ENCODE measurements at regions not wholly inside any gene's neighbourhood (a gene's known extent, or its start where the extent isn't known, plus 50 kb on each side); places are given as distances from the start of the nearest gene placed in this dataset.

- no peak overlapping the region for H3K4me3 ChIP-seq (ENCODE audit: low read depth in 1 of 2, low read length in 2 of 2)
- peaks cover 66% of the 10 kb centered on the region for H3K27me3 ChIP-seq (ENCODE audit: insufficient read depth, low read length, poor library complexity)
- no peaks in the 10 kb centered on the region for H3K4me1 ChIP-seq (ENCODE audit: insufficient read depth, low read length)
- TF ChIP-seq EZH2 (IDR thresholded peaks at IDR 0.05; ENCODE audit: borderline replicate concordance, low read depth, low read length, severe bottlenecking) = no peak
- H3K9me3 ChIP-seq (ENCODE audit: insufficient read depth, low read length, severe bottlenecking) = no peaks in the 10 kb centered on the region
- no peaks in the 10 kb centered on the region for H3K36me3 ChIP-seq (ENCODE audit: insufficient read depth, low read length)
- H4K20me1 ChIP-seq (ENCODE audit: insufficient read depth, low read length) = no peaks in the 10 kb centered on the region
- H3K79me2 ChIP-seq (ENCODE audit: insufficient read depth, low read length) = no peaks in the 10 kb centered on the region
- ATAC-seq (ENCODE audit: insufficient read depth, low read depth) (no peak), DNase-seq (no peak)
- H3K27ac ChIP-seq (ENCODE audit: low read length) = no peak overlapping the region
- no peak overlapping the region for H3K9ac ChIP-seq (ENCODE audit: low read depth, low read length)
- H3K4me2 ChIP-seq (ENCODE audit: insufficient read depth, low read length) = no peak overlapping the region
- no peak overlapping the region for H2AFZ ChIP-seq (ENCODE audit: low read depth, low read length)
Observed at GRCh38 chr2:200725596-200725995, 86.1 kb upstream of the BZW1 start.

GRCh38 chr2:200728630-200729029 is 83.1 kb upstream of the BZW1 start:
- Histone ChIP-seq H2AFZ (ENCODE audit: low read depth, low read length) (no peak overlapping the region), H3K36me3 (ENCODE audit: insufficient read depth, low read length) (no peaks in the 10 kb centered on the region), H3K27me3 (ENCODE audit: insufficient read depth, low read length, poor library complexity) (peaks cover 62% of the 10 kb centered on the region), H3K4me2 (ENCODE audit: insufficient read depth, low read length) (no peak overlapping the region), H3K4me3 (ENCODE audit: low read depth in 1 of 2, low read length in 2 of 2) (no peak overlapping the region), H3K9me3 (ENCODE audit: insufficient read depth, low read length, severe bottlenecking) (no peaks in the 10 kb centered on the region), H4K20me1 (ENCODE audit: insufficient read depth, low read length) (no peaks in the 10 kb centered on the region), H3K79me2 (ENCODE audit: insufficient read depth, low read length) (no peaks in the 10 kb centered on the region), H3K4me1 (ENCODE audit: insufficient read depth, low read length) (no peaks in the 10 kb centered on the region), H3K27ac (ENCODE audit: low read length) (no peak overlapping the region), H3K9ac (ENCODE audit: low read depth, low read length) (no peak overlapping the region)
- TF ChIP-seq CTCF (IDR thresholded peaks at IDR 0.05; ENCODE audit: borderline replicate concordance, extremely low read depth, low read length, poor library complexity, severe bottlenecking) (no peak), EZH2 (IDR thresholded peaks at IDR 0.05; ENCODE audit: borderline replicate concordance, low read depth, low read length, severe bottlenecking) (no peak)
- DNase-seq (no peak), ATAC-seq (ENCODE audit: insufficient read depth, low read depth) (no peak)

- H3K27me3 ChIP-seq (ENCODE audit: insufficient read depth, low read length, poor library complexity) = peaks cover 45% of the 10 kb centered on the region
- TF ChIP-seq CTCF (IDR thresholded peaks at IDR 0.05; ENCODE audit: borderline replicate concordance, extremely low read depth, low read length, poor library complexity, severe bottlenecking) (no peak), EZH2 (IDR thresholded peaks at IDR 0.05; ENCODE audit: borderline replicate concordance, low read depth, low read length, severe bottlenecking) (no peak)
- H3K27ac ChIP-seq (ENCODE audit: low read length) = no peak overlapping the region
- ATAC-seq (ENCODE audit: insufficient read depth, low read depth) = no peak
- no peak for DNase-seq
- no peak overlapping the region for H3K9ac ChIP-seq (ENCODE audit: low read depth, low read length)
- H4K20me1 ChIP-seq (ENCODE audit: insufficient read depth, low read length) = no peaks in the 10 kb centered on the region
- H3K4me3 ChIP-seq (ENCODE audit: low read depth in 1 of 2, low read length in 2 of 2) = no peak overlapping the region
- H3K4me1 ChIP-seq (ENCODE audit: insufficient read depth, low read length) = no peaks in the 10 kb centered on the region
- H3K79me2 ChIP-seq (ENCODE audit: insufficient read depth, low read length) = no peaks in the 10 kb centered on the region
- no peak overlapping the region for H3K4me2 ChIP-seq (ENCODE audit: insufficient read depth, low read length)
- H2AFZ ChIP-seq (ENCODE audit: low read depth, low read length) = no peak overlapping the region
- no peaks in the 10 kb centered on the region for H3K9me3 ChIP-seq (ENCODE audit: insufficient read depth, low read length, severe bottlenecking)
- H3K36me3 ChIP-seq (ENCODE audit: insufficient read depth, low read length) = no peaks in the 10 kb centered on the region
Observed at GRCh38 chr2:200730302-200730701, 81.4 kb upstream of the BZW1 start.

- H4K20me1 ChIP-seq (ENCODE audit: insufficient read depth, low read length) = no peaks in the 10 kb centered on the region
- H3K27me3 ChIP-seq (ENCODE audit: insufficient read depth, low read length, poor library complexity) = peaks cover 39% of the 10 kb centered on the region
- no peak overlapping the region for H3K27ac ChIP-seq (ENCODE audit: low read length)
- H3K9ac ChIP-seq (ENCODE audit: low read depth, low read length) = no peak overlapping the region
- H3K4me2 ChIP-seq (ENCODE audit: insufficient read depth, low read length) = no peak overlapping the region
- no peak for TF ChIP-seq CTCF (IDR thresholded peaks at IDR 0.05; ENCODE audit: borderline replicate concordance, extremely low read depth, low read length, poor library complexity, severe bottlenecking)
- H2AFZ ChIP-seq (ENCODE audit: low read depth, low read length) = no peak overlapping the region
- no peaks in the 10 kb centered on the region for H3K4me1 ChIP-seq (ENCODE audit: insufficient read depth, low read length)
- no peaks in the 10 kb centered on the region for H3K36me3 ChIP-seq (ENCODE audit: insufficient read depth, low read length)
- H3K4me3 ChIP-seq (ENCODE audit: low read depth in 1 of 2, low read length in 2 of 2) = no peak overlapping the region
- H3K9me3 ChIP-seq (ENCODE audit: insufficient read depth, low read length, severe bottlenecking) = no peaks in the 10 kb centered on the region
- ATAC-seq (ENCODE audit: insufficient read depth, low read depth) (no peak), DNase-seq (no peak)
- H3K79me2 ChIP-seq (ENCODE audit: insufficient read depth, low read length) = no peaks in the 10 kb centered on the region
Observed at GRCh38 chr2:200730960-200731359, 80.8 kb upstream of the BZW1 start.

Data from DND-41 (cell line).